OCI-LY7 (cell line): ENCODE measurements at regions not wholly inside any gene's neighbourhood (a gene's known extent, or its start where the extent isn't known, plus 50 kb on each side); places are given as distances from the start of the nearest gene placed in this dataset.

ENCODE experiments used
- BruUV-seq: library from RNA; stranded (reverse); fragments of 400-500 nt; replicated peaks from 2 replicates; lab custom pipeline; 2021; lab: Mats Ljungman, UMichigan
- CTCF ChIA-PET: fragments of 300-600 bp; sonication (Branson Sonifier 250); formaldehyde crosslinking; loops from one replicate; lab custom pipeline; 2022; ENCODE audit warnings: antibody characterized with exemption; ENCODE audit not compliant: unreplicated experiment; lab: Charles Lee
- POLR2A ChIA-PET: fragments of 300-600 bp; sonication (Branson Sonifier 250); formaldehyde crosslinking; loops from one replicate; lab custom pipeline; 2022; ENCODE audit warnings: antibody characterized with exemption; lab: Charles Lee
- DNase-seq: peaks from one replicate; pipeline ENCODE4 v3.0.0-alpha.2; 2015; ENCODE audit warnings: low spot score
- H2AFZ ChIP-seq: fragments of 200-600 bp; sonication (generic), shearing (Covaris generic); 2 replicates; pipeline ENCODE4 v1.6.1; 2014; ENCODE audit warnings: mild to moderate bottlenecking, antibody characterized with exemption, low read length, moderate library complexity
- H3K27ac ChIP-seq: fragments of 200-600 bp; sonication (generic); 2 replicates; pipeline ENCODE4 v1.5.1; 2014; ENCODE audit warnings: mixed run types, low read depth, mild to moderate bottlenecking, moderate library complexity, low read length, inconsistent platforms; ENCODE audit not compliant: poor library complexity, severe bottlenecking
- H3K36me3 ChIP-seq: fragments of 200-600 bp; sonication (generic); 2 replicates; pipeline ENCODE4 v1.6.1; 2014; ENCODE audit warnings: mild to moderate bottlenecking, antibody characterized with exemption, low read length, moderate library complexity, mixed read lengths; ENCODE audit not compliant: insufficient read depth
- H3K4me1 ChIP-seq: fragments of 200-600 bp; sonication (generic); 2 replicates; pipeline ENCODE4 v1.5.1; 2014; ENCODE audit warnings: mild to moderate bottlenecking, low read length; ENCODE audit not compliant: insufficient read depth, poor library complexity, severe bottlenecking
- H3K4me2 ChIP-seq: fragments of 200-600 bp; sonication (generic); 2 replicates; pipeline ENCODE4 v1.6.1; 2014; ENCODE audit warnings: mild to moderate bottlenecking, low read length
- H3K4me3 ChIP-seq: fragments of 200-600 bp; sonication (generic); 2 replicates; pipeline ENCODE4 v1.5.1; 2014; ENCODE audit warnings: mild to moderate bottlenecking, low read depth, low read length; ENCODE audit not compliant: poor library complexity, severe bottlenecking
- H3K79me2 ChIP-seq: fragments of 200-600 bp; sonication (generic); 2 replicates; pipeline ENCODE4 v1.6.1; 2016; ENCODE audit warnings: low read depth, mild to moderate bottlenecking, low read length, moderate library complexity, mixed read lengths; ENCODE audit not compliant: insufficient read depth
- H3K9me2 ChIP-seq: fragments of 200-600 bp; sonication (generic); 2 replicates; pipeline ENCODE4 v1.6.1; 2016; ENCODE audit warnings: mild to moderate bottlenecking, low read length, mixed read lengths; ENCODE audit not compliant: insufficient read depth
- H3K9me3 ChIP-seq: fragments of 200-600 bp; sonication (generic); 2 replicates; pipeline ENCODE4 v1.6.1; 2014; ENCODE audit warnings: mild to moderate bottlenecking, mixed run types, low read length, mixed read lengths
- H4K20me1 ChIP-seq: fragments of 200-600 bp; sonication (generic); 2 replicates; pipeline ENCODE4 v1.6.1; 2014; ENCODE audit warnings: mild to moderate bottlenecking, antibody characterized with exemption, low read length, moderate library complexity, mixed read lengths; ENCODE audit not compliant: insufficient read depth
- EZH2phosphoT487 ChIP-seq: fragments of 200-600 bp; sonication (generic); IDR thresholded peaks from 2 replicates; pipeline ENCODE4 v1.6.1; 2018; ENCODE audit warnings: low read depth, borderline replicate concordance, mild to moderate bottlenecking, mixed run types, antibody characterized with exemption, low read length, moderate library complexity, mixed read lengths
- intact Hi-C: fragments of 100-400 bp; cut with micrococcal nuclease; formaldehyde crosslinking; loops from one replicate; pipeline ENCODE4 v1.10.0; 2022; ENCODE audit not compliant: unreplicated experiment
- TF ChIP-seq, protein P1 (sequence below): fragments of 200-600 bp; sonication (generic); conservative IDR thresholded peaks from 2 replicates; pipeline ENCODE4 v1.5.1; 2014; ENCODE audit warnings: mild to moderate bottlenecking, antibody characterized with exemption, low read length, moderate library complexity, mixed read lengths

DNA sequence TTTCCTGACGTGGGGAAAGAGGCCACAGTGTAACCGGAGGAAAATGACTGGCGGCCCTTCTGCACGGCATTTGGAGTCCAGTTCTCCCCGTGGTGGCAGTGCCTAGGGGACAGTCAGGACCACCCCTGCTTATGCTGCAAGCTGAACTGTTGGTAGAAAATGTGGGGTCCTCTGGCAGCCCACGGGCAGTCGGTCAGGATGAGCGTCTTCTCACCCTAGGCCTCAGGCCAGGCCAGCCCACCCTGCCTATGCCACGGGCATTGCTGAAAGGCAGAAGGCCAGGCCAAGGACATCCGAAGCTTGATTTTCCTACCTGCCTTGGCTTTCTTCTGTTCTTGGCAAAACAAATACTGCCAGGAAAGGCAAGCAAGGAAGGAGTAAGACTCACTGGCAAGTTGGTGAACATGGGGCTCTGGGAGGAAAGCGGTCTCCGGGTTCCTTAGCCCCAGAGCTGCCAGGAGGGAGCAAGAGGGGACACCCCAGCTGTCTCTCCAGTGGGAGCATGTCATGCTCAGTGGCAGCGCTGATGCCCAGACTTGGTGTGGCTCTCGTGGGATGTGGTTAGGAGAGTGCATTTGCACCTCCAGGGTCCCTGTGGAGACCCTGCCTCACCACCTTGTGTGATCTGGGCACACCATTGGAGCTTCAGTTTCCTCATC lies 311.6 kb downstream of the QKI start:
- no peaks in the 10 kb centered on the region for H3K36me3 ChIP-seq
- intact Hi-C loops: no loop called here
- no peaks in the 10 kb centered on the region for H4K20me1 ChIP-seq
- no peaks in the 10 kb centered on the region for H3K9me2 ChIP-seq
- peak overlapping the region; percentile 88; the same call in 1 of the 2 replicates for H2AFZ ChIP-seq
- H3K79me2 ChIP-seq: no peaks in the 10 kb centered on the region
- no peak overlapping the region for H3K4me3 ChIP-seq
- peak overlapping the region; percentile 71; the same call in 1 of the 2 replicates for H3K4me2 ChIP-seq
- POLR2A ChIA-PET: interaction anchor here (0.5 to 2.4 kb wide), 6 partner anchors 13 to 78 kb away, joined by 3 to 6 read pairs (median 4); no protein-coding TSS in a partner anchor
- no peak overlapping the region for H3K27ac ChIP-seq
- H3K4me1 ChIP-seq: peaks cover 84% of the 10 kb centered on the region
- CTCF ChIA-PET: interaction anchor here (0.6 kb wide), 1 partner anchor 16 kb away, joined by 4 read pairs; no protein-coding TSS in a partner anchor
- TF ChIP-seq, protein P1, sequence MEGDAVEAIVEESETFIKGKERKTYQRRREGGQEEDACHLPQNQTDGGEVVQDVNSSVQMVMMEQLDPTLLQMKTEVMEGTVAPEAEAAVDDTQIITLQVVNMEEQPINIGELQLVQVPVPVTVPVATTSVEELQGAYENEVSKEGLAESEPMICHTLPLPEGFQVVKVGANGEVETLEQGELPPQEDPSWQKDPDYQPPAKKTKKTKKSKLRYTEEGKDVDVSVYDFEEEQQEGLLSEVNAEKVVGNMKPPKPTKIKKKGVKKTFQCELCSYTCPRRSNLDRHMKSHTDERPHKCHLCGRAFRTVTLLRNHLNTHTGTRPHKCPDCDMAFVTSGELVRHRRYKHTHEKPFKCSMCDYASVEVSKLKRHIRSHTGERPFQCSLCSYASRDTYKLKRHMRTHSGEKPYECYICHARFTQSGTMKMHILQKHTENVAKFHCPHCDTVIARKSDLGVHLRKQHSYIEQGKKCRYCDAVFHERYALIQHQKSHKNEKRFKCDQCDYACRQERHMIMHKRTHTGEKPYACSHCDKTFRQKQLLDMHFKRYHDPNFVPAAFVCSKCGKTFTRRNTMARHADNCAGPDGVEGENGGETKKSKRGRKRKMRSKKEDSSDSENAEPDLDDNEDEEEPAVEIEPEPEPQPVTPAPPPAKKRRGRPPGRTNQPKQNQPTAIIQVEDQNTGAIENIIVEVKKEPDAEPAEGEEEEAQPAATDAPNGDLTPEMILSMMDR: no peak
- no peak for TF ChIP-seq EZH2phosphoT487
- DNase-seq: no peak
- no TSS peak for BruUV-seq
- no peaks in the 10 kb centered on the region for H3K9me3 ChIP-seq

DNA sequence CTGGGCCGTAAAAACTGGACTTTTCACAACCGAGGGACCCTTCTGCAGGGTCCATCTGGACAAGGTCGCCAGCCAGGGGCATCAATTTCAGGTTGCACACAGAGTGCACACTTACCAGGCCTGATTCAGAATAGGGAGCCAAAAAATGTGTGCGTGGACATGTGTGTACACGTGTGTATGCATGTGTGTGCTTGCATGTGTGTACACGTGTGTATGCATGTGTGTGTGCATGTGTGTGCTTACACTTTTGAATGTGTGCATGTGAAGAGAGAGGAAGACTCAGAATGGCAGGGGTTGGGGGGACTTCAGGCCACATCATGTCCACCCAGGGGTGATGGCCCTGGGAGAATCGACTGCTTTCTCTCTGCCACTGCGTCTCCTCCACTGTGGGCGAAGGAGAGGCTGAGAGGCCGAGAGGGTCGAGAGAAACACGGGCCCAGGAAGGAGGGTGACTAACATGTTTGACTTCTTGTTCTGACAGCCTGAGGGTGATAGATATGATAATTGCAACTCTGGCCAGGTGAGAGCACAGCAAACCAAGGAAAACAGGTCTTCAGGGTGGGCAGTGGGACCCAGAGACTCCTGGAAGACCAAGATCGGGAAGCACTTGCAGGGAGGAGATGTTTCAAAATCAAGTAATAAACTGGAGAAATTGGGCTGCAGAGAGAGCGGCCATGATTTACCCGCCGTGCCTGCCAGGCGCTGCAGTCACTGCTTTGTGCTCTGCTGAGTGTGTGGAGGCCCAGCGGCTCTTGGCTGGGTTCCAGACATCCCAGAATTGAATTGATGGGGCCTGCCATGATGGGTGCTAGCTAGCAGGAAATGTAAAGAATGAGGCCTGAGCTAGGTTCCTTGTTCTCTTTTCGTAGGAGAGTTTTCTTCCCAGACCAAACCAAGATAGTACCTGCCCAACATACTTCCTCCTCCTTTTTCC lies 310.8 kb downstream of the QKI start:
- TF ChIP-seq EZH2phosphoT487: no peak
- TF ChIP-seq, protein P1: no peak
- H3K9me2 ChIP-seq: no peaks in the 10 kb centered on the region
- ChIA-PET POLR2A (interaction anchor here (0.7 to 2.4 kb wide), 4 partner anchors 14 to 77 kb away, joined by 3 to 6 read pairs (median 4); no protein-coding TSS in a partner anchor), CTCF (interaction anchor here (0.6 kb wide), 1 partner anchor 15 kb away, joined by 4 read pairs; no protein-coding TSS in a partner anchor)
- H3K4me2 ChIP-seq: peak overlapping the region; percentile 71
- H3K36me3 ChIP-seq: no peaks in the 10 kb centered on the region
- BruUV-seq: no TSS peak
- H3K4me1 ChIP-seq: peaks cover 85% of the 10 kb centered on the region
- H3K9me3 ChIP-seq: no peaks in the 10 kb centered on the region
- no peaks in the 10 kb centered on the region for H3K79me2 ChIP-seq
- no peak for DNase-seq
- H3K4me3 ChIP-seq: no peak overlapping the region
- no peaks in the 10 kb centered on the region for H4K20me1 ChIP-seq
- intact Hi-C loops: no loop called here
- H2AFZ ChIP-seq: peak overlapping the region; percentile 88
- H3K27ac ChIP-seq: peak overlapping the region; percentile 49
